Tongue (tissue), 1 donor: ENCODE measurements at regions not wholly inside any gene's neighbourhood (a gene's known extent, or its start where the extent isn't known, plus 50 kb on each side); places are given as distances from the start of the nearest gene placed in this dataset.

Experiments used
- DNase-seq: peaks from one replicate; pipeline ENCODE4 v3.0.0-alpha.2; 2015

DNA sequence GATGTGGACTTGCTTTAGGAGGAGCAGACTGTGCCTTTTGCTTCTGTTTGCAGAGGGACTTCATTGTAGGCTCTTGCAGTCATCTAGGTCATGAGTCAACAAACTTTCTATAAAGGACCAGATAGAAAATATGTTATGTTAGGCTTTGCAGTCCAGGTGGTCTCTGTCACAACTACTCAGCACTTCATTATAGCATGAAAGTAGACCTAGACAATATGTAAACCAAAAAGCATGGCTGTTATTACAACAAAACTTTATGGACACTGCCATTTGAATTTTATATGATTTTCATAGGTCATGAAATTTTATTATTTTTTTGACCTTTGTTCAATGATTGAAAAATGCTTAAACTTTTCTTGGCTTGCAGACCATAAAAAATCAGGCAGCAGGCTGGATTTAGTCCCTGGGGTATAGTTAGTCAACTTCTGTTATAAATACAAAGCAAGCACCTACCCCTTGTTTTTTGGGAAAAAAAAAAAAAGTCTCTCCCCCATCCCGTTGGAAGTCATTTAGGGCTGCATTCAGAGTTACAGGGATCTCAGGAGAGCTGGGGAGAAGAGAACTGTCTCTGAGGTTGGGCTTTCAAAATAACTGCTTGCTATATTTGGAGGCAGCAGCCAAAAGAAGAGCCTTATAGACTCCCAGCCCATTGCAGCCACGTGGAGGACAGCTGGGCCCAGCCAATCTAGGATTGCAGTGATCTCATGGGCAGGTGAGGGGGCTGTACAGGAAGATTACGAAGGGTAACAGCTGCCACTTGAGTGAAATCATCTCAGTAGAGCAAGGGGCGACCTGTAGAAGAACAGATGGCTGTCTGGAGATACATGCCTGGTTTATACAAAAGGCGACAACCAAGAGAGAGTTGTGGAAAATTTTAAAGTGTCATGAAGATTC, 136.6 kb upstream of the TNC start:
- peak; percentile 97 for DNase-seq

DNA sequence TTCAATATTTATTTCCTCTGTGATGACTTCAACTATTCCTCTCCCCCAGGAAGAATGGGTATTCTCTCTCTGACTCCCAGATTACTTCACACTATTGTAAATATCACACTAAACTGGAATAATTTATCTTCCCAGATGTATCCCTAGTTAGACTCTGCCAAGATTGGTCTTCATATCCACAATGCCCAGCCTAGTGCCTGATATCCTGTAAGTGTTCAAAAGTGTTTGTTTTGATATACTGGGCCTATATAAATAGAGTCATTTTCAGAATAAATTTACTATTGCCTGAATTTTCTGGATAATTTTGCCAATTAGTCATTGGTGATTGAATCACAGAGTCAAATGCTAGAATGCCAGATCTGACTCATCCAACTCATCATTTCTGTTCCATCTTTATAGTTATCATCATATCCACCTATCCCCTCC, 143.7 kb upstream of the TNC start:
- no peak for DNase-seq

DNA sequence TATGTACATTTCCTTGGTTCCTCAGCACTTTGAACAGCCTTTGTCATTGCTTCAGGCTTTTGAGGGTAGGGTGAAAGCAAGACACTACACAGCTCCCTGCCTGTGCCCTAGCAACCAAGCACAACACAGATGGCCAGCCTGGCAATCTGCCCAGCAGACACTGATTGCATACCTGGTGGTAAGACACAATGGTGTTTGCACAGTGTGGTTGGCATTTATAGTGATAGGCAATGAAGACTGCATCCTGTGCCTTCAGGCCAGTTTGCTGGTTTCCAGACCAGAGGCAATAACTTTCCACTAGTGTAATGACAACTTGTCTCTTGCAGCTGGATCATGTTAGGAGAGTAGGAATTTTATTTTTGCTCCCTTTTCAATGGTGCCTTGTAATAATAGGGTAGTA, 144.5 kb upstream of the TNC start:
- DNase-seq = peak; percentile 93

DNA sequence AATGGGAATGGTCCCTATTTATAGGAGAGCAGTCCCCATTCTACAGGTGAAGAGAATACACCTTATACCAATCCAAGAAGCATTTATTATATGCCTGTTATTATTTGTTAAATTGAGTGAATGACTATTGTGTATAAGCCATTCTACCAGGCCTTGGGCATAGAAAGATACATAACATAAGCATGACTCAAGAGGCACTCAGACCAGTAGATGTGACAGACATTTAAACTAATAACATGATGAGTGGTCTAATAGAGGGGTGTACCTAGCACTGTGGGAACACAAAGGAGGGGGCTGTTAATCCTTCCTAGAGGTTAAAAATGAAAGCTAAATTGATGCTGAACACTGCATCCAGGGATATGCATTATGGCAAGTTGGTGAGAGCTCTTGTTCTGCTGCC, 145.0 kb upstream of the TNC start:
- no peak for DNase-seq

DNA sequence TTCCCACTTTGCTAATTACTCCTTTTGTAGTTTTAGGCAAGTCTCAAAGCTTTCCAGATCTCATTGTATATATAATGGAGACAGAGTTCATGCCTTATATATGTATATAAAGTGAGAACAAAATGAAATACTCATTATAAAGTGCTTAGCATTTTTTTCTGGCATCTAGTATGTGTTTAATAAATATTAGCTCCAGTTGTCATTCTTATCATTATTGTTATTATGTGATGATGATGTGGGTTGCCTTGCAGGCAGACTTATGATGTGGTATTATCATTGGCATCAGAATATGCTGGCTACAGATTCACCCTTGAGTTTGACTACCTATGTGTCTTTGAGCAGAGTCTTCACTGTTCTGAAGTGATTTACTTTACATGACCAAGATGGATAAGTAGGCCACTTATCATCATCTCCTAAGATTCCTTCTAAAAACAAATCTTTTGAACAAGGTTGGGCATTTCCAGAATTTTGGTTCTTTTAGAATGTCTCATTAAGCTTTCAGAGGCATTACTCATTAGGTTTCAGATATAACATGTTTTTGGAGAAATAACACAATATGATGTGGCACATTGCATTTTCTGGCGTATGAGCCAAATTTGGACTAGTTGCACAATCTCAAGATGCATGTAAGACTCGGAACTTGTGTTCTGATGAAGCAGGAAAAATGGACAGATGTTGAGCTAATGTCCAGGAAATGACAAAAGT, 145.6 kb upstream of the TNC start:
- DNase-seq = no peak

DNA sequence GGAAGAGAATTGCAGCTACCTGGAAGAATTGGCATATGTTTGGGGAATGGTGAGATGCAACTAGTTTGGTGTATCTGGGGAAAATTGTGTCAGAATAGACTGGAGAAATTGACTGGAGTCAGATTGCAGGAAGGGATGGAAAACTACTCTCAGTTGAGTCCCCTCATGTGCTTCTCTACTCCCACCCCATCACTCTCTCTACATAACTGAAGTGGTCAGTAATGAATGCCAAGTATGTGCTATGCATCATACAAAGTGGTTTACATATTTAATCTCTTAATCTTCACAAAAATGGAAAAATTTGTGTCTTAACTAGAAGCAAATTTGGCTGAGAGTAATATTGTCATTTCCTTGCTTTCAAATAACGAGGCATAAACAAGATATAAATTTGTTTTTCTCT, 146.4 kb upstream of the TNC start:
- DNase-seq = no peak

DNA sequence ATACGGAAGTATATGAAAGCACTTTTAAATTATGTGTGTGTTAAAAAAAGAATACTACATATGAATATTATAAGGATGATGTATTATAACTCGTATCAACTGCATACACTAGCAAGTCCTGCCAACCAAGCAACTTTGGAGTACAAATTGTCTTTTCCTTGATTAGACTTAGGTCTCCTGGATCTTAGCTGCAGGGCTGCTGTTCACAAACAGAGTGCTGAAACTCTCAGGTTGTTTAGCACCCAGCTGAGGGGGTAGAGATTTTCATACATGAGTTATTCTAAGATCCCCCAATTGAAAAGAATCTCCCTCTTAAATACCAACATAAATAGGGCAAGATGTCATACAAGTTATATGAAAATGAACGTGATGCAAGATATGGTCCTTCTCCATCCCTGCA, 149.8 kb upstream of the TNC start:
- peak; percentile 67 for DNase-seq

DNA sequence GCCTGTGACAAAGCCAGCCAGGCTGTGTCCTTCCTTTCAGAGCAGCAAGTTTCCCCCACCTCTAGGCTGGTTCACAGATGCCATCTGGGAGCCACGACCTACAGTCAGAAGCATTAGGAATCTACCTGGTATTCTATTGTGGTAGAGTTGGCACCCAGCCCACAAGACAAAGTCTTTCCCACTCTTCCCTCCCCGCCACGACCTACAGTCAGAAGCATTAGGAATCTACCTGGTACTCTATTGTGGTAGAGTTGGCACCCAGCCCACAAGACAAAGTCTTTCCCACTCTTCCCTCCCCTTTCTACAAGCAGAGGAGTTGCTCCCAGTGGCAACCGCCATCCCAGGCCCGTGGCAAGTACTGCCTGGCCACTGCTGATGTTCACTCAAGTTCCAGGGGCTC, 157.8 kb upstream of the TNC start:
- no peak for DNase-seq

DNA sequence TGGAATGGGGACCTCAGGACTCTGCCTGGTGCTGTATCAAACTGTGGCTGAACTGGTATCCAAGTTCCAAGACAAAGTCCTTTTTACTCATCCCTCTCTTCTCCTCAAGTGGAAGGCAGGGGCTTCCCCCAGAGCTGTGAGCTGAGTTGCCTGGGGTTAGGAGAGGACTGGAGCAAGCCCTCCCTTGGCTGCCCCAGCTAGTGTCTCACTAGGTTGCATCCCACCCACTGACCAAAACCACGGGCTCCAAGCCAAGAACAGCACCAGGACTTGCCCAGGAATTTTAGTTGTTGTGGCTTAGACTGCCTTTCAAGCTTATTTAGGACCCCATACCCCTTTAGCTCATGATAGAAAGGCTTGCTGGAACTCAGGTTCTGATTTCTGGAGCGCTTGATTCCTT, 158.7 kb upstream of the TNC start:
- DNase-seq = no peak

DNA sequence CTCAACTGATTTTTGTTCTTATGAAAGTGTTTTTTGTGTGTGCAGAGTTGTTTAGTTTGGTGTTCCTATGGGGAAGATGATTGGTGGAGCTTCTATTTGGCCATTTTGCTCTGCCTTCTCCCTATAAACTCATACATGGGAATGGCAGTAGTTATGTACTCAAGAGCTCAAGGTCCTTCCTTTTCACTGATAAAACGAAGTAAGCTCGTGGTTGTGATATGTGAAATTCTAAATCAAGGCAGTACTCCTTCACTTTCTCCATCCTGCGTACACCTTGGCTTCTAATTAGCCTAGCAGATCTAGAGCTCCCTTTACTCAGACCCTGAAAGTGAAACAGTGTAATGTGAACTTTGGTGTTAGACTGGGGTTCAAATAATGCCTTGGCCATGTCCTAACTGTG, 159.3 kb upstream of the TNC start:
- no peak for DNase-seq

DNA sequence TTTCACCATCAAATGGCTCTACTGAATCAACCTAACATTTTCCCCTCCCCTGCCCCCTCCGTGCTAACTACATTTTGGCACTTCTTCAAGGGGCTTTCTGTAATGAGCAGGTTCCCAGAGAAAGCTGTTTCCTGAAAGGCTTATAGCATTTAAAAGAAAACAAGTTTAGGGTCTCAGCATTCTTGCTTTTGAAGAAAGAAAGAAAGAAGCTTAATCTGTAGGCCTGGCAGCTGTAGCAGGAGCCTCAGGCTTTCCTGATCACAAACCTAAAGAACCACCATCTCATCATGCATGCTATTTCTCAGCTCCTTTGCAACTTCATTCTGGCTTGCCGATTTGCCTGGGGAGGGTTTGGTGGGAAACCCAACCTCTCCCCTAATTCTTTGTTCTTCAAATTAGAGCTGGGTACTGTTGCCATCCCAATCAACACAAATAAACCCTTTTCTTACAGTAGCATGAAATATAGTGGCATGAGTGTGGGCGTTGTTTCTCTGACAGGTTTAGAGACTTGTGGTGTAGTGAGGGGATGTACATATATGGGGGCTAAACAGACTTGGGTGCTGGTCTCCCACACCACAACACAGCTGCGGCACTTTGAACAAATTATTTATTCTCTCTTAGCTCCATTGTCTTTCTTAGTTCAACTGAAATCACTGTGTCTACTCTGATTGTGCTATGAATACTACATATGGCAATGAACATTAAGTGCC, 160.5 kb upstream of the TNC start:
- DNase-seq = peak; percentile 35

DNA sequence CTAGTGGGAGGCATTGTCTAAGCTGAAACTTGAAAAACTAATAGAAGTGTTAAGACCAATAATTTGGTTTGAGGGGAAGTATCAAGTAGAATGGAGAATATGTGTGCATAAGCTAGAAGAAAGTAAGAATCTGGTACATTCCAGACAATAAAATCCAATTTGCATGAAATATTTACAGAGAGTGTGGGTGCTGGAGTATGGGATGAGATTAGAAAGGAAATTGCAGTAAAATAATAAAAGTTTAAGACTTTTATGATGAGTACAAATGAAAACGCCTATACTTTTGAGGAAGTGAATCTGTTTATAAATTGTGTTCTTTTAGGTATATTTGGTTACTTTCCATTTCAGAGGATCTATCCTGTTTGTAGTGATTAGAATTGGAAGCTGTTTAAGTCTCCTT, 165.4 kb upstream of the TNC start:
- no peak for DNase-seq

DNA sequence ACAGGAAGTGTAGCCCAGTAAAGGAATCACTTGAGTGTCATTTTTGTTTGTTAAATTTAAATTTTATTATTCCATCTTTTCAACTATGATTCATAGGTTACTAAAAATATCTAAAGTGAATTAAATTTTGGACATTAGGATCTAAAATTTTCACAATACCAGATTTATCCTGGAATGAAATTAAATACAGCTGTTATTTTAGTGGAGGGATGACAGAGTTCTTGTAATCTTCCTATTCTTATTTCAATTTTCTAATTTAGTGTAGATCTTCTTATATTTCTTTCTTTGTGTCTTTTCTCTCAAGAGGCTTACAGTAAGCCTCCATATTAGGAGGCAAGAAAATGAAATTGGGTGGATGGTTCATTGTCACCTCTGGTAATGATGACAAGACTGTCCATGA, 167.9 kb upstream of the TNC start:
- no peak for DNase-seq

DNA sequence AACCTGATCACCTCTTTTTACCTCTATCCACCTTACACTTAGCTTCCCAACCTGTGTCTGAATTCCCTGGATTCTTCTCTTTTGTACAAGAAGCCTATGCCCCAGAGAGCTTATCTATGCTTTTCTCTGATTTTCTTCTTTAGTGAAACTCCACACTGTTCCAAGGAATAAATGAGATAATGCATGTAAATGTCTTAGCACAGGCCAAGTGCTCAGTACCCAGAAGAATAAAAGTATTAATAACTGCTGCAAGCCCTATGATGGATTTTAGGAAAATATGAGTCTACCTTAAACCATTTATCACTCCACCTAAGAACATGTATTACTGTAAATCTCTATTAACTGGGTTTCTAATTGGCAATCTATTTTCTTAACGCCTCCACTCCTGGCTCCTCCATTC, 168.5 kb upstream of the TNC start:
- no peak for DNase-seq

DNA sequence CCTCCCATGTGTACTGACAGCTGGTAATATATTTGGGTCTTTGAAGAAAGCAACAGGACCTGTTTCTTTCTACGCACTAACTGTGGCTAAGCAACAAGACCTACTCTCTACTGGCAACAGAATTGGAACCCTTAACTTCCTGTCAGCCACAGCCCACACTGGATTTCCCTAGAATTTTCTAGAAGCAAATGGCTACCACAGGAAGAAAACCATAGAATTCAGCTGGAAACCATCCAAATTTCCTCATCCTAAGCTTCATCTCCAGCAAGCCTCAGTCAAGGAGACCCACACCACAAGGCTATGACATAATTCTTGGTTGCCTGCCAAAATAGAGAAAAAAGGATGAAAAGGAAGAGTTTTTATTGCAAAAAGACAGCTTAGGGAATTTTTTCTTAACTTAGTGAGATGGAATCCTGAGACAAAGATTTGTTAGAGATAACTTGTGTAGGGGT, 171.8 kb upstream of the TNC start:
- DNase-seq = peak; percentile 86

DNA sequence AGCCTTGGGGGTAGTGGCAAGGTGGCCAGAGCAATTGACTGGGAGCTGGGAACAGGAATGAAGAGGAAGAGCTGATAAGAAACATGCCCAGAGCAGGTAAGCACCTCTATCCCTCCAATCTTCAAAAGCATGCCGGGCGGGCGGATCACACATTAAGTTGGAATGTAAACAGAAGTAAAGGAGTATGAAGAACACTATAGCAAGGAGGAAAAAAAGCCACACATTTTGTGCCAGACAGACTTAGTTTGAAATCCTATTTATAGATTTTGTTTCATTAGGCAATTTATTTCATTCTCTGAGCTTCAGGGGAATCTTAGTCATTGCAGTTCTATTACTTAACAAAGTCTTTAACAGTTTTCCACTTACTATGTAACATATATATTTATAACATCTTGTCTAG, 173.9 kb upstream of the TNC start:
- no peak for DNase-seq

DNA sequence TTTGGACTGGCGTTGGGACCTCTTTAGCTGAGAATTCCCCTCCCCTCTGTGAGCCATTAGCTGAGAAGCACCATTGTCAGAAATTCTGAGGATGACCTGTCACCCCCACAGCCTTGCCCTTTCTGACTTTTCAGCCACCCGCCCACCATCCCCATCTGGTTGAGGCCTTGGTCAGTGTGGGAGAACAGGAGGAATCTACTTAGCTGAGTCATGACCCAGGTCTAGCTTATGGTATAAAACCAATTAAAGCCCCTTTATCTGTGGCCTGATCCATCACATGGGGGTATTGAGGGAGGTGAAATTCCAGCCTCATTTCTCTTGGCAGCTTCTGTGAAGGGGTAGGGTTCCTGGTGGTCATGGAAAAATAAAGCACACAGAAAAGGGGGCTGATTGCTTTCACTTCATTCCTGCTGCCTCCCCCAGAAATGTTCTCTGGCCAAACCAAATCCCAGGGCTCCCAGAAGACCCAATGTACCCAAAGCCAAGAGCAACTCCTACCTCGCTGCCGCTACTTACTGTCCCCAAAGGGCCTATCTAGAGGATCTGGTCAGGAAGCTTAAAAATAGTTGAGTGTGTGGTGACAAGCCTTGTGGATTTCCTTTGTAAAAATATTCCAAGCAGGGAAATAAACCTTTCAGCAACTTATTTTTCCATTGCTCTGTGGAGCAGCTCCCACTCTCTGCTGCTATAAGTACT, 174.8 kb upstream of the TNC start:
- peak; percentile 29 for DNase-seq

DNA sequence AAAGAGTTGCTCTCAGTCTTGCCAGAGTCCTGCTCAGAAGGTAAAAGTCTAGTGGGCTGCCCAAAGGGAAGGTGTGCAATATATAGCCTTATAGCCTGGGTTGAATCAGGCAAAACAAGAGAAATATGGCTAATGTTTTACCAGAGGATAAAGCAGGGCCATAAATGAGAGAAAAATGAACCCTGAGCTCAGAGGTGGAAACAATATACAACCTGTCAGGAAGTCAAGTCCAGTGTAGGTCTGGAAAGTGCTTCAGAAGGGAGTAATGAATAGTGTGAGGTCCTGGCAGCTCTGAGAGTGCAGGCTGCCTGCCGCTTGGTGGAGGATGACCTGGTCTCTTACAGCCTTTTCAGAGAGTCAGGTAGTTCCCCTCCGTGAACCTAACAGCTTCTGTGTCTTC, 177.8 kb upstream of the TNC start:
- DNase-seq = no peak

DNA sequence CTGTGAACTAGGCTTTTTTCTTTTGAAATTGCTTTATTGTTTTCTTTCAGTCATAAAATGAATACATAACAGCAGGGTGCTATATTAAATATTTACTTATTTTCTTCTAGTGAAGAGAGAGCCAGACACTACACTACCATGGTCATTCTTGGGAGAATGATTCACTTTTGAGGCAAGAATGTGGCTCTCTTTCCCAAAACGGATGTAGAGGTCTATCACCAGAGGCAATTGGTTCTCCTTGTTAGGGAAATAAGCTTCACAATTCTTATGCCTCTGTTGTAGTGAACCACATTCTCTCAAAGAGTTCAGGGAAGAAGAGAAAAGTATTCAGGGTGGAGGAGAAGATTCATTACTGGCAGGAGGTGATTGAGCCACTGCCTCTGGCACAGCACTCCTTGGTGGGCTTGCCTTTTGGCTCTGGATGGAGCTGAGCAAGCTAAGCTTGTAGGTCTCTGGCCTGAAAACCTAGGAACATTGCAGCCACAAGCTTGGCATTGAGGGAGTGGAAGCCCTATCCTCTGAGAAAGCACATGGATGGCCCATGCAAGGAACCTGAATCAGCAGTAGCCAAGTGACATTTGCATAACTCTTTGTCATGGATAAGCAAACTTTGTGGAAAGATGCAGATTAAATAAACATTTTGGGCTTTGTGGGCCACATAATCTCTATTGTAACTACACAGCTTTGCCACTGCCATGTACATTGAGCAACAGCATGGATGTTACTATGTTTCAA, 179.0 kb upstream of the TNC start:
- no peak for DNase-seq

DNA sequence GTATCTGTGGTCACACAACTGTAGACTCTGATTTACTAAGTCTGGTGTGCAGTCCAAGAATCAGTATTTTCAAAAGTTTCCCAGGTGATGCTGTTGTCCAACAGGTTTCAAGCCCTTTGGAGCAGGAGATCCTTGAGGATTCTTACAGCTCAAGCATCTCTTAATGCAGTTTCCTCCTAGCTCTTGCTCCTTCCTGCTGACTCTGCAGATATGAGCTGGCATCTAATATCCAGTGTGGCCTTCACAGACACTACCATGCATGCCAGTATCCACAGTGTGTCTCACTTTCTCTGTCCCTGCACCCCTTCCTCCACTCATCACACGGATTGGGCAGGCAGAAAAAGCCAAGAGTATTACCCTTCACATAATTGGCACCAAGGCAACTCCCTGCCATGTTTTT, 182.2 kb upstream of the TNC start:
- no peak for DNase-seq

DNA sequence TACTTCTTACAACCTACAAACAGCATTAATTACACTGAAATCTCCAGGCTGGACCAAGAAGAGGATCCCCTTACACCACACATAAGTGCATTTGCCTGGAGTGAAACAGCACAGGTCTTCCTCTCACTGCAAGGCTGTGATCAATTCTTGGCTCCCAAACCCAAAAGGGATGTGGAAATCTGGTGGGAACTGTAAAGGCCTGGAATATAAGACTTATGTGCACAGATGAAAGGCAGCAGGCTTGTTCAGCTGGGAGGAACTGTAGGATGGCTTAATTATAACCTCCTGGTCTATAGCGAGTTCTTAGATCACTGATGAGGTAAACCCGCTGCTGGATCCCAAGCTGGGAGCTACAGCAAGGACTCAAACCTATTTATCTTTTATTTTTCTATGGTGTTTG, 182.9 kb upstream of the TNC start:
- peak; percentile 83 for DNase-seq

DNA sequence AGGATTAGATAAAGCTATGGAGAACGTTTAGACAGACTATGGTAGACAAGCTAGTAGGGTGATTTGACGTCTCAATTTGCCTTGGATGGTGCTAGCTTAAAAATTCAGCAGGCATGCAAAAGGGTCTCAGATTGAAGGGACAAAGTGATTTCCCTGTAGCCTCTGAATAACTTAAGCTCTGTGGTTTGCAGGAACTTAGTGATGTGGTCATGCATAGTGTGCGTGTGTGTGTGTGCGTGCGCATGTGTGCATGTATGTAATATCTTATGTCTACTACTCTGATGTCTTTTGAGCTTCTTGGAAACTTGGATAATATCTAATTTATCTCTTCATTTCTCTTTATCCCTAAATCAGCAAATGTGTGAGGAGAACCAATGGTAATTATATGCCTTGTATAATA, 183.6 kb upstream of the TNC start:
- no peak for DNase-seq
